Suprapubic skin (tissue), 4 donors: ENCODE measurements at regions not wholly inside any gene's neighbourhood (a gene's known extent, or its start where the extent isn't known, plus 50 kb on each side); places are given as distances from the start of the nearest gene placed in this dataset.

Experiments
- DNase-seq, 2 donors: peaks; one replicate each; pipeline ENCODE4 v3.0.0-alpha.2; 2019; ENCODE audit warnings: low spot score in 2 of 2
- H3K27ac ChIP-seq: fragments of 200-600 bp; sonication (generic); one replicate; pipeline ENCODE4 v1.5.1; 2019
- H3K27me3 ChIP-seq: fragments of 200-600 bp; sonication (generic); one replicate; pipeline ENCODE4 v1.5.1; 2019
- H3K36me3 ChIP-seq: fragments of 200-600 bp; sonication (generic); one replicate; pipeline ENCODE4 v1.5.1; 2019
- H3K4me1 ChIP-seq: fragments of 200-600 bp; sonication (generic); one replicate; pipeline ENCODE4 v1.5.1; 2019
- H3K4me3 ChIP-seq: fragments of 200-600 bp; sonication (generic); one replicate; pipeline ENCODE4 v1.5.1; 2019; ENCODE audit warnings: mild to moderate bottlenecking
- H3K9me3 ChIP-seq: fragments of 200-600 bp; sonication (generic); one replicate; pipeline ENCODE4 v1.5.1; 2019
- CTCF ChIP-seq, 2 donors: fragments of 200-600 bp in 1 of 2; fragments of 450-650 bp in 1 of 2; sonication (generic) in 1 of 2; IDR thresholded peaks; one replicate each; pipeline ENCODE4 v1.5.1; 2016 to 2019; ENCODE audit warnings: antibody characterized with exemption in 2 of 2, mild to moderate bottlenecking in 1 of 2, moderate library complexity in 1 of 2
- EP300 ChIP-seq: sonication (generic); formaldehyde crosslinking; IDR thresholded peaks from one replicate; pipeline ENCODE4 v1.6.1; 2017; ENCODE audit warnings: antibody characterized with exemption
- POLR2A ChIP-seq, 2 donors: fragments of 450-650 bp; IDR thresholded peaks; one replicate each; pipeline ENCODE4 v1.6.1; 2017; ENCODE audit warnings: antibody characterized with exemption in 2 of 2, mild to moderate bottlenecking in 2 of 2, moderate library complexity in 2 of 2
- POLR2AphosphoS5 ChIP-seq, 3 donors: sonication (generic); formaldehyde crosslinking; IDR thresholded peaks; one replicate each; pipeline ENCODE4 v1.6.1; 2017; ENCODE audit warnings: antibody characterized with exemption in 3 of 3
- WGBS: methylation state at CpG from one replicate; pipeline ENCODE4 v1.1.5; 2018; 5-methylcytosine and 5-hydroxymethylcytosine counted together

- H3K4me3 ChIP-seq, result no peak overlapping the region
- no peak for TF ChIP-seq POLR2A (IDR thresholded peaks at IDR 0.05)
- no peak for TF ChIP-seq EP300
- TF ChIP-seq POLR2AphosphoS5 (IDR thresholded peaks at IDR 0.05), result no peak
Measured at GRCh38 chr9:106643211-106643930, 219.6 kb upstream of the ZNF462 start.

GRCh38 chr9:106644661-106645060, 218.3 kb upstream of the ZNF462 start:
- H3K36me3 ChIP-seq, result no peaks in the 10 kb centered on the region
- no peaks in the 10 kb centered on the region for H3K9me3 ChIP-seq
- WGBS, result 71% methylated on average over 3 of the region's 3 CpGs
- no peak for DNase-seq
- no peak overlapping the region for H3K27ac ChIP-seq
- H3K4me3 ChIP-seq, result no peak overlapping the region
- H3K27me3 ChIP-seq, result no peaks in the 10 kb centered on the region
- no peaks in the 10 kb centered on the region for H3K4me1 ChIP-seq
- TF ChIP-seq POLR2A (IDR thresholded peaks at IDR 0.05), result no peak
- TF ChIP-seq POLR2AphosphoS5 (IDR thresholded peaks at IDR 0.05), result no peak
- TF ChIP-seq EP300, result no peak
- TF ChIP-seq CTCF (IDR thresholded peaks at IDR 0.05), result no peak

More at GRCh38 chr9:106643211-106643930, 219.6 kb upstream of the ZNF462 start:
- Histone ChIP-seq H3K27me3 (no peaks in the 10 kb centered on the region), H3K9me3 (no peaks in the 10 kb centered on the region), H3K4me1 (no peaks in the 10 kb centered on the region), H3K27ac (no peak overlapping the region), H3K36me3 (no peaks in the 10 kb centered on the region)
- DNase-seq, result no peak
- 81% methylated on average over 3 of the region's 3 CpGs for WGBS

- Histone ChIP-seq H3K9me3 (no peaks in the 10 kb centered on the region), H3K27ac (no peak overlapping the region), H3K27me3 (no peaks in the 10 kb centered on the region), H3K4me3 (no peak overlapping the region), H3K36me3 (no peaks in the 10 kb centered on the region), H3K4me1 (no peaks in the 10 kb centered on the region)
- TF ChIP-seq POLR2AphosphoS5 (IDR thresholded peaks at IDR 0.05) (no peak), EP300 (no peak), POLR2A (IDR thresholded peaks at IDR 0.05) (no peak), CTCF (IDR thresholded peaks at IDR 0.05) (no peak)
- 40% methylated on average over 2 of the region's 2 CpGs for whole genome bisulfite sequencing
- DNase-seq, result no peak
Measured at GRCh38 chr9:106648799-106649198, 214.2 kb upstream of the ZNF462 start.

- no peaks in the 10 kb centered on the region for H3K27me3 ChIP-seq
- no peaks in the 10 kb centered on the region for H3K9me3 ChIP-seq
- no peak overlapping the region for H3K4me3 ChIP-seq
- no peaks in the 10 kb centered on the region for H3K4me1 ChIP-seq
- DNase-seq, result no peak
- H3K27ac ChIP-seq, result no peak overlapping the region
- TF ChIP-seq POLR2AphosphoS5 (IDR thresholded peaks at IDR 0.05) (no peak), POLR2A (IDR thresholded peaks at IDR 0.05) (no peak), CTCF (IDR thresholded peaks at IDR 0.05) (no peak), EP300 (no peak)
- H3K36me3 ChIP-seq, result no peaks in the 10 kb centered on the region
- WGBS, result 93% methylated on average over 4 of the region's 4 CpGs
Measured at GRCh38 chr9:106649664-106650063, 213.3 kb upstream of the ZNF462 start.

- Histone ChIP-seq H3K27ac (no peak overlapping the region), H3K27me3 (peaks cover 4% of the 10 kb centered on the region), H3K4me1 (no peaks in the 10 kb centered on the region), H3K4me3 (no peak overlapping the region), H3K36me3 (no peaks in the 10 kb centered on the region), H3K9me3 (no peaks in the 10 kb centered on the region)
- TF ChIP-seq EP300, result no peak
- no peak for TF ChIP-seq CTCF (IDR thresholded peaks at IDR 0.05)
- no peak for TF ChIP-seq POLR2AphosphoS5 (IDR thresholded peaks at IDR 0.05)
- no peak for TF ChIP-seq POLR2A (IDR thresholded peaks at IDR 0.05)
- no peak for DNase-seq
Measured at GRCh38 chr9:106653213-106653612, 209.8 kb upstream of the ZNF462 start.
